Activated CD4-positive, alpha-beta T cell treated with anti-CD3 and anti-CD28 coated beads for 48 hours (primary cell): ENCODE measurements at regions not wholly inside any gene's neighbourhood (a gene's known extent, or its start where the extent isn't known, plus 50 kb on each side); places are given as distances from the start of the nearest gene placed in this dataset.
A peak's percentile ranks its signal among the peaks of the same experiment; 100 is the strongest.

ENCODE experiments used
- DNase-seq: peaks from one replicate; pipeline ENCODE4 v3.0.0-alpha.2; 2020

- DNase-seq = no peak
Measured at GRCh38 chr5:57332361-57332760, 150.2 kb downstream of the ACTBL2 start.

- peak; percentile 10 for DNase-seq
Measured at GRCh38 chr5:57327561-57328367, 153.9 kb downstream of the GPBP1 start.

DNA sequence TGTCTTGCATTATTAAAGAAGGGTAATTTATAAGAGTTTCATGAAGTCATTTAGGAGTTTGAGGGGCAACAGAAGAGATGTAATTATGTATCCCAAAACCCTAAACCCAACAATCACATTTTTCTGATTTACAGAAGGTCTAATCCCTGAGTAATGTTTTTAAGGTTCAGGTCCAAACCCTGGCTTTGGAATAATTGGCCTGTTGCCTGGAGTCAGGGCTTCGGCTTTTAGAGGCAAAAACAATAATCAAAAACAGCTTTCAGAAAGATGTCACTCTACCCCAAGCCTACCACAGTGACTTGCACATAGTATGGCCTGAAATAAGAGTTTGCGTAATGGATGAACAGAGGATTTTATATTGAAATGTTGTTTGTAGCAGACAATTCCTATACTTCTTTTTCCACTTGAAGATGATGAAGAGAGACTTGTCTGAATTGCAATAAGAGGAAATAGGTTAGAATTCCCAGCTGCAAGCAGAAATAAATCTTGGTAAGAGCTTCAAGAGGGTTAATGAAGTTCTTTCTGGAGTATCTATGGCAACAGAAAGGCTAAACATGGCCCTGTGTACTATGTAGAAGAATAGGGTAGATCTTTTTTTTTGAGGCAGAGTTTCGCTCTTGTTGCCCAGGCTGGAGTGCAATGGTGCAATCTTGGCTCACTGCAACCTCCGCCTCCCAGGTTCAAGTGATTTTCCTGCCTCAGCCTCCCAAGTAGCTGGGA is 152.0 kb downstream of the GPBP1 start:
- no peak for DNase-seq

GRCh38 chr5:57324861-57325260 is 151.0 kb downstream of the GPBP1 start:
- DNase-seq = no peak

DNA sequence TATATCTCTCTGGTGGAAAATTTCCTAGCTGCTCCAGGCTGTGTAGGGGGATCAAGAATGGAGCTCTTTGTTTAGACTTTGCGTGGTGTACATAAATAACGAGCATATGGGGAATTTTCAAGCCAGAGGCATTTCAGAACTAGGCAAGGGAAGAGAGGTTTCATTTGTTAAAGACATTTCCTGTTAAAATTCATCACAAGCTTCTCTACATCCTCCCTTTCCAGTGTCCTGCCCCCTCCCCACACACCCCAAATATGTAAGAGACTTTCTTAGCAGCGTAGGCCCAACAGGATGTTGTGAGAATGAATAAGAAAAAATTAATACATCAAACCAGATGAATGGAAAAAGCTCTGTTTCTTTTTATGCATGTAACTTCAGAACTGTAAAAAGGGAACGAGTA is 150.3 kb downstream of the GPBP1 start:
- DNase-seq = peak; percentile 14

- no peak for DNase-seq
Measured at GRCh38 chr5:57320582-57320981, 146.7 kb downstream of the GPBP1 start.

- DNase-seq = no peak
Measured at GRCh38 chr5:57319628-57320027, 145.8 kb downstream of the GPBP1 start.

DNA sequence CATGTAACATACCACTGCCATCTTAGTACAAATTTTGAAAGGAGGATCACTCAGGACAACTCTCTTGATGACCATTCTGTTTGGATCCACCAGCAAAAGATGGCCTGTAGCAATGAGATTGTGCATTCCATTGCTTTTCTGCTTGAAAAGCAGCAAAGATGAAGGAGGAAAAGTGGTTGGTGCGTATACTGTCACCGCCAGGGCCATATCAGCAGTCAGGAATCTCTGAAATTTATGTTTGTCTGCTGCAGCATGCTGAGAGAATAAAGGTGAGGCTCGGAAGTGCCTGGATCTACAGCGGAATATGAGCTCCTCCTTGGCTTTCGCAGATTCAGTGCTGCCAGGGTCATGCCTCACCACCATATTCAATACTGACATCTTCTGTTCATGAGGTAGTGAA is 144.4 kb downstream of the GPBP1 start:
- no peak for DNase-seq

GRCh38 chr5:57317341-57317740 is 143.5 kb downstream of the GPBP1 start:
- DNase-seq = no peak

DNA sequence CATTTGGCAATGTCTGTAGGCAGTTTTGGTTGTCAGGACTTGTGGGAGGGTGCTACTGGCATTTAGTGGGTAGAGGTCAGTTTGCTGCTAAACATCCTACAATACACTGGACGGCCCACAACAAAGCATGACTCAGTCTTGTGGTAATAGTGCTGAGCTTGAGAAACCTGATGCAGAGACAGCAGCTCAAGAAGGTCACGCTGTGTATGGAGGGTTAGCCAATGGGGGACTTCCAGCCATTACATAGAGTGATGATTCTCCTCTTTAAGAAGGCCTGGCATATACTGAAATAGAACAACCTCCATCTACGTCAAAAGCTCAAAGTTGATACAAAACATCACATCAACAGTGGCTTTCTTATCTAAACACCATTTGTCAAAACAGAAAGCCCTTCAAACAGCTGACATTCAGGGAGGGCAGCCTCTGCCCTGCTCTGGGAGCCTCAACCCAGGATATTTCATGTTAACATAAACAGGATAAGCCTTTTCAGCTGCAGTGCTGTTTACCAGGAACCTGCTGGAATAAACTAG is 143.0 kb downstream of the GPBP1 start:
- DNase-seq = no peak

GRCh38 chr5:57315941-57316340 is 142.1 kb downstream of the GPBP1 start:
- no peak for DNase-seq
